H1 (cell line): ENCODE measurements at regions not wholly inside any gene's neighbourhood (a gene's known extent, or its start where the extent isn't known, plus 50 kb on each side); places are given as distances from the start of the nearest gene placed in this dataset.

Experiments used
- CBX5 ChIP-seq: fragments of 300-800, 300-1000 bp; sonication (generic); IDR thresholded peaks from 2 replicates; pipeline ENCODE4 v1.7.1; 2016; ENCODE audit warnings: antibody characterized with exemption, low read length, low read depth
- EGR1 ChIP-seq: IDR thresholded peaks from 2 replicates; pipeline ENCODE4 v1.6.1; 2011; ENCODE audit warnings: low read depth, low read length, borderline replicate concordance
- GABPA ChIP-seq: IDR thresholded peaks from 2 replicates; pipeline ENCODE4 v1.6.1; 2011; ENCODE audit warnings: mild to moderate bottlenecking, low read length, moderate library complexity, borderline replicate concordance; ENCODE audit not compliant: insufficient read depth

- TF ChIP-seq GABPA (no peak), EGR1 (no peak), CBX5 (no peak)
Measured at GRCh38 chr2:176747928-176748327, 464.7 kb upstream of the HNRNPA3 start (continued).
